GM12891 (cell line): ENCODE measurements at regions not wholly inside any gene's neighbourhood (a gene's known extent, or its start where the extent isn't known, plus 50 kb on each side); places are given as distances from the start of the nearest gene placed in this dataset.

Experiments
- DNase-seq: peaks from one replicate; pipeline ENCODE4 v3.0.0; 2011; ENCODE audit warnings: low spot score; ENCODE audit not compliant: insufficient read length
- FAIRE-seq: peaks from 2 replicates; lab custom pipeline; 2011; peaks lifted over from hg19 to GRCh38; lab: Jason Lieb, UNC
- PAX5 ChIP-seq: IDR thresholded peaks from 2 replicates; pipeline ENCODE4 v1.6.1; 2011; ENCODE audit warnings: low read length, moderate library complexity, mild to moderate bottlenecking; ENCODE audit not compliant: insufficient read depth, severe bottlenecking
- POLR2A ChIP-seq: IDR thresholded peaks from 2 replicates; pipeline ENCODE4 v1.6.1; 2011; ENCODE audit warnings: low read depth, low read length, control low read depth
- POLR2AphosphoS5 ChIP-seq: IDR thresholded peaks from 2 replicates; pipeline ENCODE4 v1.6.1; 2011; ENCODE audit warnings: low read depth, low read length, control low read depth
- POU2F2 ChIP-seq: IDR thresholded peaks from 2 replicates; pipeline ENCODE4 v1.6.1; 2011; ENCODE audit warnings: low read depth, mild to moderate bottlenecking, control low read depth, low read length, moderate library complexity
- SPI1 ChIP-seq: IDR thresholded peaks from 2 replicates; pipeline ENCODE4 v1.6.1; 2011; ENCODE audit warnings: low read depth, low read length, control low read depth
- TAF1 ChIP-seq: IDR thresholded peaks from 2 replicates; pipeline ENCODE4 v1.6.1; 2011; ENCODE audit warnings: low read depth, low read length, control low read depth

DNA sequence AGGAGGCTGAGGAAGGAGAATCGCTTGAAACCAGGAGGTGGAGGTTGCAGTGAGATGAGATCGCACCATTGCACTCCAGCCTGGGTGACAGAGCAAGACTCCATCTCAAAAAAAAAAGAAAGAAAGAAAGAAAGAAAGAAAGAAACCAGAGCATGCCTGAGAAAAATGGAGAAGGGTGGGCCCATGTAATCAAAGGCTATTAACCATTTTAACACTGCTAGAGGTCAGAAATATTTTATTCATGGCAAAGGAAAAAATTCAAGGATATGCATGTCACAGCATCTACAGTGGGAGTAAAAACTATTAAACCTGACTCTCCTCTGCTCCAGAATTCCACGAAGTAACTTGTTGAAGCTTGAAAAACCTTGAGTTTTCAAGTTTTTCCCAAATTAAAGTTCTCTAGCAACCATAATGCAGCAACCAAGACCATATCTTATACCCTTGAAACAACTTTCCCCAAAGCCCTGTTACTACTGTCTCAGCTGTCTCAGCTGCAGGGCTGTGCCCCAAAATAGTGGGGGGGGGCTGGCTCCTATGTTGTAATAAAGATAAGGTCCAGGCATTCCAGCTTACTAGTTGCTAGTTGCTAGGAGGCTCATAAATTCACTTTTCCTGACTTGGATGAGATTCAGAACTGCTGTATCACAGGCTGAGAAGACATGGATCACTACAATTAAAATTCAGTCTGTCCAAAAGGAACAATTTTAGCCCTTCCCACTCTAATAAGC is 112.9 kb upstream of the SOD1 start:
- no peak for FAIRE-seq
- TF ChIP-seq TAF1, result no peak
- TF ChIP-seq SPI1, result no peak
- TF ChIP-seq POU2F2, result no peak
- TF ChIP-seq POLR2AphosphoS5, result no peak
- no peak for TF ChIP-seq POLR2A
- TF ChIP-seq PAX5, result no peak
- no peak for DNase-seq

DNA sequence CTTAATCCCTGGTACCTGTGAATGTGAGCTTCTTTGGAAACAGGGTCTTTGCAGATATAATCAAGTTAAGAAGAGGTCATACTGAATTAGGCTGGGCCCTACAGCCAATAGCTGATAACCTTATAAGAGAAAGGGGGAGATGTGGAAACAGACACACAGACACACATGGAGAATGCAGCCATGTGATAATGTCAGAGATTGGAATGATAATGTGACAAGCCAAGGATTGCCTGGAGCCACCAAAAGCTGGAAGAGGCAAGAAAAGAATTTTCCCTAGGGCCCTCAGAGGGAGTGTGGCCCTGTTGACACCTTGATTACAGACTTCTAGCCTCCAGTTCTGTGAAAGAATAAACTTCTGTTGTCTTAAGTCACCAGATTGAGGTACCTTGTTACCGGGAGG is 114.5 kb upstream of the SOD1 start:
- FAIRE-seq (no peak), DNase-seq (no peak)
- TF ChIP-seq PAX5, result no peak
- no peak for TF ChIP-seq POU2F2
- no peak for TF ChIP-seq SPI1
- no peak for TF ChIP-seq TAF1
- TF ChIP-seq POLR2AphosphoS5, result no peak
- TF ChIP-seq POLR2A, result no peak

DNA sequence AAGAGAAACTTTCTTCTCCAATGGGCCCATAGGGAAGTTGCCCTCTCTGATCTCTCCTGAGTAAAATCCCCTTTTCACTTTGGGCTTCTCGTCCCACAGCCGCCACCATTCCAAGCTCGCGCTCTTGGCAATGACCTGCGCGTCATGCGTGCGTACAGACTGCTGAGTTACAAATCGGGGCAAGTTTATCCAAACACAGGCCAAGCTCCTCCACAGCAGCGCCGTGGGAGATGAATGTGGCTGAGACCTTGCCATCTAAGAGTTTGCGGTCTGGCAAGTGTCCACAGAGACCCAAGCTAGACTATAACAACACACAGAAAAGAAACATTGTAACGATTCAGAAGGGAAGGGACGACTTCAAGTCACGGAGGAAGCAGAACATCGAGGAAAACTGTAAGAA is 116.3 kb upstream of the SOD1 start:
- FAIRE-seq, result no peak
- no peak for TF ChIP-seq TAF1
- no peak for TF ChIP-seq POLR2A
- no peak for TF ChIP-seq POU2F2
- no peak for TF ChIP-seq POLR2AphosphoS5
- no peak for TF ChIP-seq PAX5
- no peak for TF ChIP-seq SPI1
- no peak for DNase-seq

DNA sequence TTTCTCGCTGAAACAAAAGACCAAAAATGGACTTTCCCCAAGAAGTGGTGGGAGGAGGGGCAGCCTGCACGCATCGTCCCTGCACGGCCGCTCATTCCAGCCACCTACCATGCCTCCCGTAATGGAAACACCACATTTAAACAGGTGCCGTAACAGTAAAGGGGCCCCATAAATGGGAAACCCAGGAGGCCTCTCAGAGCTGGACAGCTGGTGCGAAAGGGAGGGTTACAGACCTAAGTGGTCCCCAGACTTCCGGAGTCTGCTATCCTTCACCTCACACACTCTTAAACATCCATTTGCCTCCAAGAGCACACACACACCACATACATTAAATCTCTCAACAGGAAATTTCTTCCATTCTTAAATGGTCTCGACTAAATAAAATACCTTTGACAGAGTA is 120.7 kb upstream of the SOD1 start:
- DNase-seq (no peak), FAIRE-seq (no peak)
- TF ChIP-seq TAF1, result no peak
- TF ChIP-seq PAX5, result no peak
- TF ChIP-seq POLR2AphosphoS5, result no peak
- TF ChIP-seq POU2F2, result no peak
- TF ChIP-seq SPI1, result no peak

DNA sequence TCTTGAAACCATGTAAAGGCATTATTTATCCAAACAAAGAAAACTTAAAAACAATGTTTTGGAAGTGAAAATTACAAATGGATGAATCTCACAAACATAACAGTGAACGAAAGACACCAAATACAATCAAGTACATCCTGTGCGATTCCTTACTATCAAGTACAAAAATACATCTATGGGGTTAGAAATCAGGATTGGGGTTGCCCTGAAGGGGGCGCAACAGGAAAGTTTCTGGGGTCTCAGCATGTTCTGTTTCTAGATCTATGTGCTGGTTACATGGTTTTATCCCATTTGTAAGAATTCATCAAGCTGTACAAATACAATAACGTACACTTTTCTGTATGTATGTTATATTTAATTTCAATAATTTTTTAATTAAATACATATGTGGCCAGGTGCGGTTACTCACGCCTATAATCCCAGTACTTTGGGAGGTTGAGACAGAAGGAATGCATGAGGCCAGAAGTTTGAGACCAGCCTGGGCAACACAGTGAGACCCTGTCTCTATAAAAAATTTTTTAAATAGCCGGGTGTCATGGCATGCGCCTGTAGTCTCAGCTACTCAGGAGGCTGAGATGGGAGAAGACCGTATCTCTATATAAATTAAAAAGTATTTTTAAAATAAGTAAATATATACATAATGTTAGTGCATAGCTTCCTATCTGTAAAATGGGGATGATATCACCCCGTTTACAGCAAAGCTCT is 121.5 kb upstream of the SOD1 start:
- TF ChIP-seq POLR2A, result no peak
- no peak for TF ChIP-seq SPI1
- TF ChIP-seq PAX5, result no peak
- DNase-seq, result no peak
- no peak for FAIRE-seq

DNA sequence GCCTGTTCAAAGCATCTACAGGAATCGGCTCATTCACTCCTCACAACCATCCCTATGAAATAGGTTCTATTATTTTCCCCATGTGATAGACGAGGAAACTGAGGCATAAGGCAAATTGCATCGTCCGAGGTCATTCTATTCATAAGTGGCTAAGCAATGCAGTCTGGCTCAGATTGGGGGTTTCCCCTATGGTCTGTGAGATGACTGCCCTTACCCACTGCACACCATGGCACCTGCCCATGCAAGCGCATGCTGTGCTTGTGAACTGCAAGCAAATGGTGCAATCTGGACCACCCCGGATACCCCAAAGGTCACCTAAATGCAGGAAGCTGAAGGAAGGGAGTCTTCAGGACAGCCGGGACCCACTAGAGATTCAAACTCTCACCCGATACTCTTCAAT is 123.4 kb upstream of the SOD1 start:
- TF ChIP-seq POU2F2 (no peak), POLR2AphosphoS5 (no peak), PAX5 (no peak), TAF1 (no peak), SPI1 (no peak), POLR2A (no peak)
- FAIRE-seq (no peak), DNase-seq (no peak)

DNA sequence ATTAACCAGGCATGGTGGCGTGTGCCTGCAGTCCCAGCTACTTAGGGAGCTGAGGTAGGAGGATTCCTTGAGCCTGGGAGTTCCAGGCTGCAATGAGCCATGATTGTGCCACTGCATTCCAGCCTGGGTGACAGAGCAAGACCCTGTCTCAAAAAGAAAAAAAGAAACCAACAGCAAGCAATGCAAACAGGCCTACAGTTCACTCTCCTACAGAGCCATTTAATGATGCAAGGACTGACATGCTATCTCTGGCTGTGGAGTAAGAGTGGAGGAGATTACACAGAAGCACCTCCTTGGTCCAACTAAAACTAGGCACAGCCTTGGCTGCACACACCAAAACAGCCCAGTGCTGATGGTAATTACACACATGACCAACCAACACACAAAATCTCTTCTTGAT is 127.5 kb upstream of the SOD1 start:
- TF ChIP-seq SPI1 (no peak), TAF1 (no peak), PAX5 (no peak), POLR2A (no peak), POU2F2 (no peak), POLR2AphosphoS5 (no peak)
- FAIRE-seq, result no peak
- DNase-seq, result no peak

DNA sequence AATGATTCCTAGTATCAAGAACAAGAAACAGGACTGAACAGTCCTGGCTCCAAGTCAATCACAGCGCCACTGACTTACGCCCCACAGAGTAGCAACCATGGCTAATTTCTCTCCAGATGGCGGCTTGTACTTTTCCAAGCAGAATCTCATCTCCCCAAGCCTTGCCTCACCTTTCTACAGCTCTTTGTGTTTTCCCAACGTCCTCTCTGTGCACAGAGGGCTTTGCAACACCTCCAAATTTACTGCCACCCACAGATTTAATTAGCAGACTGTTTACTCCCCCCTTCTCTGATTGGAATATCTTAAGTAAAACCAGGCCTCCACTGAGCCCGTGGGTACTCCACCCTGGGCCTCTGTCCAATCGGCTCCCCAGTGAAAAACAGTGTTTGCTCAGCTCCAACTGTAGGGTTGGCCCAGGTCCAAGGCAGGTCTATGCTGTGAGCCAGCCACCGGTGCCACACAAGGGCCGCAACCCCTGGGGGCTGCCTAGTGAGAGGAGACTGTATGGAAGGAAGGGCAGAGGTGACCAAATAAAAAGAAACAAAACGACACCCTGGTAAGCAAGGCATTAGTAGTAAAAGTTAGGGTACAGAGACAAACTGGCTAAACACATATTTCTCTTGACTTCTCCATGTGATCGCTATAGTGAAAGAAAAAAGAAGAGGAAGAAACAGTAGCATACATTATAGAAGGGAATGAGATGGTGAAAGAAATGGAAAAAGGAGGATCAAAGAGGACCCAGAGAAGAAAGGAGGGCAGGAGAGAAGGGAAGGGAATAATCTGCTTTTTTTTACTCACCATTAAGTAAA is 128.4 kb upstream of the SOD1 start:
- DNase-seq (no peak), FAIRE-seq (no peak)
- TF ChIP-seq POLR2AphosphoS5 (no peak), POLR2A (no peak), SPI1 (no peak), PAX5 (no peak), POU2F2 (no peak), TAF1 (no peak)

GRCh38 chr21:31530364-31530763 is 129.1 kb upstream of the SOD1 start:
- FAIRE-seq (no peak), DNase-seq (no peak)
- no peak for TF ChIP-seq SPI1
- no peak for TF ChIP-seq POU2F2
- no peak for TF ChIP-seq POLR2A
- TF ChIP-seq PAX5, result no peak
- TF ChIP-seq TAF1, result no peak
- TF ChIP-seq POLR2AphosphoS5, result no peak

- FAIRE-seq, result no peak
- DNase-seq, result no peak
- TF ChIP-seq POLR2AphosphoS5 (no peak), TAF1 (no peak), SPI1 (no peak), POU2F2 (no peak), POLR2A (no peak), PAX5 (no peak)
Observed at GRCh38 chr21:31529406-31529805, 130.1 kb upstream of the SOD1 start.
